BE2C (cell line): ENCODE measurements at regions not wholly inside any gene's neighbourhood (a gene's known extent, or its start where the extent isn't known, plus 50 kb on each side); places are given as distances from the start of the nearest gene placed in this dataset.

ENCODE experiments used
- DNase-seq: peaks from one replicate; pipeline ENCODE4 v3.0.0-alpha.2; 2020
- H3K27me3 ChIP-seq: fragments of 250-450 bp; sonication (Bioruptor Pico); 2 replicates; pipeline ENCODE4 v1.5.1; 2020; ENCODE audit warnings: mild to moderate bottlenecking
- H3K36me3 ChIP-seq: fragments of 250-450 bp; sonication (Bioruptor Pico); 2 replicates; pipeline ENCODE4 v1.5.1; 2020; ENCODE audit warnings: mild to moderate bottlenecking
- H3K4me1 ChIP-seq: fragments of 250-450 bp; sonication (Bioruptor Pico); 2 replicates; pipeline ENCODE4 v1.5.1; 2020
- H3K4me3 ChIP-seq: 2 replicates; pipeline ENCODE4 v1.5.1; 2011; ENCODE audit warnings: low read depth, low read length
- H3K9me3 ChIP-seq: fragments of 250-450 bp; sonication (Bioruptor Pico); 2 replicates; pipeline ENCODE4 v1.5.1; 2020
- CTCF ChIP-seq: IDR thresholded peaks from 2 replicates; pipeline ENCODE4 v1.5.1; 2012; ENCODE audit warnings: mild to moderate bottlenecking, low read depth, low read length

- TF ChIP-seq CTCF: no peak
- no peak for DNase-seq
- no peaks in the 10 kb centered on the region for H3K9me3 ChIP-seq
- no peaks in the 10 kb centered on the region for H3K27me3 ChIP-seq
- no peak overlapping the region for H3K4me3 ChIP-seq
- H3K4me1 ChIP-seq: no peaks in the 10 kb centered on the region
- no peaks in the 10 kb centered on the region for H3K36me3 ChIP-seq
These were observed 128.9 kb downstream of the HS3ST1 start for GRCh38 chr4:11299836-11300235.

- no peaks in the 10 kb centered on the region for H3K36me3 ChIP-seq
- TF ChIP-seq CTCF: no peak
- H3K27me3 ChIP-seq: no peaks in the 10 kb centered on the region
- no peak overlapping the region for H3K4me3 ChIP-seq
- no peak for DNase-seq
- H3K4me1 ChIP-seq: no peaks in the 10 kb centered on the region
- H3K9me3 ChIP-seq: no peaks in the 10 kb centered on the region
These were observed 129.7 kb downstream of the HS3ST1 start for GRCh38 chr4:11299016-11299415.

- H3K4me1 ChIP-seq: no peaks in the 10 kb centered on the region
- H3K9me3 ChIP-seq: no peaks in the 10 kb centered on the region
- no peak for TF ChIP-seq CTCF
- no peak overlapping the region for H3K4me3 ChIP-seq
- H3K36me3 ChIP-seq: no peaks in the 10 kb centered on the region
- no peaks in the 10 kb centered on the region for H3K27me3 ChIP-seq
- DNase-seq: no peak
These were observed 130.2 kb downstream of the HS3ST1 start for GRCh38 chr4:11298451-11298850.

- Histone ChIP-seq H3K36me3 (no peaks in the 10 kb centered on the region), H3K27me3 (no peaks in the 10 kb centered on the region), H3K4me1 (no peaks in the 10 kb centered on the region), H3K4me3 (no peak overlapping the region), H3K9me3 (no peaks in the 10 kb centered on the region)
- DNase-seq: no peak
- TF ChIP-seq CTCF: no peak
These were observed 131.1 kb downstream of the HS3ST1 start for GRCh38 chr4:11297627-11298026.

GRCh38 chr4:11297201-11297600 is 131.5 kb downstream of the HS3ST1 start:
- no peaks in the 10 kb centered on the region for H3K9me3 ChIP-seq
- no peaks in the 10 kb centered on the region for H3K36me3 ChIP-seq
- no peaks in the 10 kb centered on the region for H3K4me1 ChIP-seq
- no peak overlapping the region for H3K4me3 ChIP-seq
- H3K27me3 ChIP-seq: no peaks in the 10 kb centered on the region
- DNase-seq: no peak
- TF ChIP-seq CTCF: no peak

GRCh38 chr4:11293866-11294265 is 134.8 kb downstream of the HS3ST1 start:
- H3K4me1 ChIP-seq: no peaks in the 10 kb centered on the region
- no peaks in the 10 kb centered on the region for H3K27me3 ChIP-seq
- no peak for TF ChIP-seq CTCF
- H3K36me3 ChIP-seq: no peaks in the 10 kb centered on the region
- DNase-seq: no peak
- H3K4me3 ChIP-seq: no peak overlapping the region
- H3K9me3 ChIP-seq: no peaks in the 10 kb centered on the region
